Gastrocnemius medialis (tissue), 4 donors: ENCODE measurements at regions not wholly inside any gene's neighbourhood (a gene's known extent, or its start where the extent isn't known, plus 50 kb on each side); places are given as distances from the start of the nearest gene placed in this dataset.
"Not testable (repeated sequence)": the region's sequence is repeated elsewhere in the genome, so short reads cannot be mapped to it uniquely, and the experiment has no call there.

Source experiments
- ATAC-seq, 2 donors: fragments of 150-250 bp; one replicate each; pipeline ENCODE4 v1.9.1; 2016
- DNase-seq, 2 donors: peaks; one replicate each; pipeline ENCODE4 v3.0.0-alpha.2; 2019
- H3K27ac ChIP-seq, 4 donors: fragments of 200-600 bp; sonication (generic); 1 replicate in 1 of 4; 2 replicates in 3 of 4; pipeline ENCODE4 v1.5.1; 2016 to 2018; ENCODE audit warnings: mild to moderate bottlenecking in 2 of 4, moderate library complexity in 1 of 4
- H3K27me3 ChIP-seq, 3 donors: fragments of 200-600 bp; sonication (generic) in 2 of 3; 1 replicate in 1 of 3; 2 replicates in 2 of 3; pipeline versions ENCODE4 v1.5.1 to v1.6.0; 2016 to 2019; ENCODE audit warnings: mild to moderate bottlenecking in 1 of 3, moderate library complexity in 1 of 3
- H3K36me3 ChIP-seq, 2 donors: fragments of 200-600 bp; sonication (generic) in 1 of 2; one replicate each; pipeline ENCODE4 v1.5.1; 2017 to 2018
- H3K4me1 ChIP-seq, 2 donors: fragments of 200-600 bp; sonication (generic) in 1 of 2; one replicate each; pipeline ENCODE4 v1.5.1; 2016 to 2017; ENCODE audit warnings: mild to moderate bottlenecking in 2 of 2
- H3K4me3 ChIP-seq, 4 donors: fragments of 200-600 bp; sonication (generic) in 3 of 4; 1 replicate in 1 of 4; 2 replicates in 3 of 4; pipeline ENCODE4 v1.5.1; 2016 to 2019; ENCODE audit warnings: mild to moderate bottlenecking in 2 of 4
- H3K9me3 ChIP-seq, 3 donors: fragments of 200-600 bp; sonication (generic) in 2 of 3; 1 replicate in 1 of 3; 2 replicates in 2 of 3; pipeline ENCODE4 v1.5.1; 2016 to 2019
- CTCF ChIP-seq, 5 experiments: fragments of 450-650 bp in 3 of 5; fragments of 200-600 bp in 2 of 5; sonication (generic) in 2 of 5; IDR thresholded peaks in 4 of 5; conservative IDR thresholded peaks in 1 of 5; 1 replicate in 4 of 5; 2 replicates in 1 of 5; pipeline ENCODE4 v1.5.1; 2016 to 2019; ENCODE audit warnings: antibody characterized with exemption in 5 of 5, mild to moderate bottlenecking in 3 of 5, moderate library complexity in 3 of 5
- POLR2A ChIP-seq, 2 donors: fragments of 450-650 bp; IDR thresholded peaks; one replicate each; pipeline ENCODE4 v1.6.1; 2017; ENCODE audit warnings: antibody characterized with exemption in 2 of 2, mild to moderate bottlenecking in 2 of 2, moderate library complexity in 2 of 2
- in situ Hi-C, 4 donors: fragments of 200-750 bp; cut with MboI; loops; one replicate each; pipeline versions ENCODE4 v1.15.0 to v1.8.0; 2017; ENCODE audit warnings: low sequenced_read_pairs in 4 of 4
- intact Hi-C: fragments of 100-400 bp; cut with DNase I; formaldehyde crosslinking; loops from one replicate; pipeline ENCODE4 v1.15.1; 2023; ENCODE audit warnings: low total_unique reads

GRCh38 chr3:103512595-103512994 is 1077.8 kb downstream of the ZPLD1 start:
- no peaks in the 10 kb centered on the region for H3K4me1 ChIP-seq
- H3K9me3 ChIP-seq = no peaks in the 10 kb centered on the region
- no peak overlapping the region for H3K27ac ChIP-seq
- TF ChIP-seq POLR2A (IDR thresholded peaks at IDR 0.05) = no peak
- no peak for TF ChIP-seq CTCF (IDR thresholded peaks at IDR 0.05 in 4 of 5, conservative IDR thresholded peaks at IDR 0.05 in 1 of 5)
- in situ Hi-C loops (no loop called here), intact Hi-C loops (no loop called here)
- H3K4me3 ChIP-seq = no peak overlapping the region
- no peaks in the 10 kb centered on the region for H3K27me3 ChIP-seq
- no peak for ATAC-seq
- no peaks in the 10 kb centered on the region for H3K36me3 ChIP-seq
- DNase-seq = no peak

GRCh38 chr3:103513003-103513402 is 1078.2 kb downstream of the ZPLD1 start:
- H3K27ac ChIP-seq = no peak overlapping the region
- in situ Hi-C loops = no loop called here
- H3K27me3 ChIP-seq = no peaks in the 10 kb centered on the region
- TF ChIP-seq POLR2A (IDR thresholded peaks at IDR 0.05) (no peak), CTCF (IDR thresholded peaks at IDR 0.05 in 4 of 5, conservative IDR thresholded peaks at IDR 0.05 in 1 of 5) (no peak)
- H3K4me1 ChIP-seq = no peaks in the 10 kb centered on the region
- H3K36me3 ChIP-seq = no peaks in the 10 kb centered on the region
- ATAC-seq = no peak
- DNase-seq = no peak
- intact Hi-C loops = no loop called here
- H3K9me3 ChIP-seq = no peaks in the 10 kb centered on the region
- H3K4me3 ChIP-seq = no peak overlapping the region

GRCh38 chr3:103515116-103515515 is 1080.3 kb downstream of the ZPLD1 start:
- Histone ChIP-seq H3K36me3 (no peaks in the 10 kb centered on the region), H3K27ac (no peak overlapping the region), H3K4me3 (no peak overlapping the region), H3K27me3 (no peaks in the 10 kb centered on the region), H3K9me3 (no peaks in the 10 kb centered on the region), H3K4me1 (no peaks in the 10 kb centered on the region)
- no peak for TF ChIP-seq CTCF (IDR thresholded peaks at IDR 0.05 in 4 of 5, conservative IDR thresholded peaks at IDR 0.05 in 1 of 5)
- no peak for TF ChIP-seq POLR2A (IDR thresholded peaks at IDR 0.05)
- DNase-seq (no peak), ATAC-seq (no peak)
- intact Hi-C loops (no loop called here), in situ Hi-C loops (no loop called here)

- DNase-seq = no peak
- no peaks in the 10 kb centered on the region for H3K36me3 ChIP-seq
- no peaks in the 10 kb centered on the region for H3K4me1 ChIP-seq
- H3K27ac ChIP-seq = no peak overlapping the region
- H3K4me3 ChIP-seq = no peak overlapping the region
- intact Hi-C loops (no loop called here), in situ Hi-C loops (no loop called here)
- no peaks in the 10 kb centered on the region for H3K9me3 ChIP-seq
- H3K27me3 ChIP-seq = no peaks in the 10 kb centered on the region
- TF ChIP-seq POLR2A (IDR thresholded peaks at IDR 0.05) = no peak
- no peak for TF ChIP-seq CTCF (IDR thresholded peaks at IDR 0.05 in 4 of 5, conservative IDR thresholded peaks at IDR 0.05 in 1 of 5)
- no peak for ATAC-seq
These were observed 1082.1 kb downstream of the ZPLD1 start for GRCh38 chr3:103516950-103517349.

- intact Hi-C loops, ATAC-seq, H3K27ac ChIP-seq, in situ Hi-C loops, H3K4me1 ChIP-seq, H3K36me3 ChIP-seq, H3K9me3 ChIP-seq, H3K27me3 ChIP-seq, H3K4me3 ChIP-seq, DNase-seq: not testable (repeated sequence)
These were observed 1096.5 kb downstream of the ZPLD1 start for GRCh38 chr3:103531327-103531726.
